GM12878 (cell line): ENCODE measurements at regions not wholly inside any gene's neighbourhood (a gene's known extent, or its start where the extent isn't known, plus 50 kb on each side); places are given as distances from the start of the nearest gene placed in this dataset.

Source experiments
- CHD2 ChIP-seq: IDR thresholded peaks from 2 replicates; pipeline ENCODE4 v1.6.1; 2011; ENCODE audit warnings: low read depth, low read length, improper control_type of control experiment, borderline replicate concordance
- ETV6 ChIP-seq, 2 experiments: fragments of 450-650 bp in 1 of 2; IDR thresholded peaks in 1 of 2; conservative IDR thresholded peaks in 1 of 2; 2 replicates each; pipeline ENCODE4 v1.6.1; 2014; ENCODE audit warnings: antibody characterized with exemption in 1 of 2, borderline replicate concordance in 1 of 2, low read depth in 1 of 2, mild to moderate bottlenecking in 1 of 2, moderate library complexity in 1 of 2
- LARP7 ChIP-seq: fragments of 450-650 bp; IDR thresholded peaks from 2 replicates; pipeline ENCODE4 v1.6.1; 2017; ENCODE audit warnings: mild to moderate bottlenecking
- POLR2A ChIP-seq: IDR thresholded peaks from 2 replicates; pipeline ENCODE4 v1.6.1; 2011; ENCODE audit warnings: low read depth, mild to moderate bottlenecking, low read length
- POLR2AphosphoS5 ChIP-seq: IDR thresholded peaks from 2 replicates; pipeline ENCODE4 v1.6.1; 2011; ENCODE audit warnings: mild to moderate bottlenecking, low read length, inconsistent platforms
- RCOR1 ChIP-seq: conservative IDR thresholded peaks from 2 replicates; pipeline ENCODE4 v1.6.1; 2012; ENCODE audit warnings: low read depth, low read length, improper control_type of control experiment
- SMAD1 ChIP-seq: fragments of 450-650 bp; IDR thresholded peaks from 2 replicates; pipeline ENCODE4 v1.6.1; 2018; ENCODE audit warnings: mild to moderate bottlenecking, low read depth; ENCODE audit not compliant: partially characterized antibody
- SUZ12 ChIP-seq: fragments of 200-600 bp; sonication (generic); IDR thresholded peaks from one replicate; pipeline ENCODE4 v1.6.1; 2018; ENCODE audit warnings: antibody characterized with exemption, mild to moderate bottlenecking; ENCODE audit not compliant: unreplicated experiment
- TF ChIP-seq, protein P1 (sequence below), 3 experiments: IDR thresholded peaks in 2 of 3; conservative IDR thresholded peaks in 1 of 3; 2 replicates each; pipeline ENCODE4 v1.5.1; 2011; ENCODE audit warnings: low read depth in 3 of 3, low read length in 3 of 3, mild to moderate bottlenecking in 3 of 3, control low read depth in 2 of 3, moderate library complexity in 2 of 3, inconsistent platforms in 1 of 3, mixed read lengths in 1 of 3; ENCODE audit not compliant: control insufficient read depth in 2 of 3, insufficient read depth in 1 of 3; ENCODE audit errors: extremely low read depth in 1 of 3
- TF ChIP-seq, protein P2 (sequence below): fragments of 150-350 bp; IDR thresholded peaks from 2 replicates; pipeline ENCODE4 v1.6.1; 2016; ENCODE audit warnings: low read depth, low read length
- TF ChIP-seq, protein P3 (sequence below): fragments of 450-650 bp; IDR thresholded peaks from 2 replicates; pipeline ENCODE4 v1.6.1; 2014; ENCODE audit warnings: mild to moderate bottlenecking

DNA sequence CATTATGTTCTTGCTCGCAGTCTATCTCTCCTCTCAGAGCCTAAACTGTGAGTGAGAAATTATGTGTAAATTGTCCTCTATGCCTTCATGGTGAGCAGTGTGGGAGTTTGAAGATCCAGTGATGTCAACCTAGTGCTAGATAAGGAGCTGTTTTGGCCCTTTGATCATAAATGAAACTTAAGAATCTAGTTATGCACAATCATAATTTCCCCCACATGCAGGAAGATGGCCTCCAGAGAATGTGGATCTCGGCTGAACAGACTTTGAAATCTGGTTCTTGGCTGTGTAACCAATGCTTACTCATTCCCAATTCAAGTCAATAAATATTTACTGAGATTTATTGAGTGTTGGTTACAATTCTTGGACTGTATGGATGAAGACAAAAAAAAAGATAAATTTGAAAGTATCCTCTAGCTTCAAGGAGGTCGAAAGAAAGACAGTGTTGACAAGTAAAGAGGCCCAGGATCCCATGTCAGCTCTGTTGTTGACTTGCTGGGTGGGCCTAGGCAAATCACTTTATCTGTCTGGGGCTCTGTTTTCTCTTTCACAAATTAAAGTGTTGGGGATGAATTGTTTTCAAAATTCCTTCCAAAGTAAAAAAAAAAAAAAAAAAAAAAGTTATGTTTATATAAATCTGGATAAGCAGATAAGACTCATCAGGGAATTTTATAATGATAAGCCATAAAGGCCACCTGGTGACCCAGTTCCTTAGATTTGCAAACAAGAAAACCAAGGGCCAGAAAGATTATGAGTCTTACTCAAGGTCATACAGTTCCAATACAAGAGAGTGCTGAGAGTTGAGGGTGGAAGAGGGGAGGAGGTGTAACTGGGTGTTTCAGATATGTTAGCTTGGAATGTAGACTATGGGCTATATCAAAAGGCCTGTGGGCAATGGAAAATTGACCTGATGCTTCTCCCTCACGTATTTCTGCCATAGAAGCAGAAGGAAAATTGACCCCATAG, 969.9 kb downstream of the KCNMA1 start:
- TF ChIP-seq, protein P1, sequence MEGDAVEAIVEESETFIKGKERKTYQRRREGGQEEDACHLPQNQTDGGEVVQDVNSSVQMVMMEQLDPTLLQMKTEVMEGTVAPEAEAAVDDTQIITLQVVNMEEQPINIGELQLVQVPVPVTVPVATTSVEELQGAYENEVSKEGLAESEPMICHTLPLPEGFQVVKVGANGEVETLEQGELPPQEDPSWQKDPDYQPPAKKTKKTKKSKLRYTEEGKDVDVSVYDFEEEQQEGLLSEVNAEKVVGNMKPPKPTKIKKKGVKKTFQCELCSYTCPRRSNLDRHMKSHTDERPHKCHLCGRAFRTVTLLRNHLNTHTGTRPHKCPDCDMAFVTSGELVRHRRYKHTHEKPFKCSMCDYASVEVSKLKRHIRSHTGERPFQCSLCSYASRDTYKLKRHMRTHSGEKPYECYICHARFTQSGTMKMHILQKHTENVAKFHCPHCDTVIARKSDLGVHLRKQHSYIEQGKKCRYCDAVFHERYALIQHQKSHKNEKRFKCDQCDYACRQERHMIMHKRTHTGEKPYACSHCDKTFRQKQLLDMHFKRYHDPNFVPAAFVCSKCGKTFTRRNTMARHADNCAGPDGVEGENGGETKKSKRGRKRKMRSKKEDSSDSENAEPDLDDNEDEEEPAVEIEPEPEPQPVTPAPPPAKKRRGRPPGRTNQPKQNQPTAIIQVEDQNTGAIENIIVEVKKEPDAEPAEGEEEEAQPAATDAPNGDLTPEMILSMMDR (IDR thresholded peaks at IDR 0.05 in 2 of 3, conservative IDR thresholded peaks at IDR 0.05 in 1 of 3; ENCODE audit: control insufficient read depth in 2 of 3, extremely low read depth in 1 of 3, insufficient read depth in 1 of 3, low read depth in 3 of 3, low read length in 3 of 3): no peak
- TF ChIP-seq POLR2AphosphoS5 (no peak), SMAD1 (no peak), ETV6 (conservative IDR thresholded peaks at IDR 0.05 in 1 of 2, IDR thresholded peaks at IDR 0.05 in 1 of 2; ENCODE audit: borderline replicate concordance in 1 of 2, low read depth in 1 of 2) (no peak), LARP7 (no peak), SUZ12 (no peak), POLR2A (no peak), CHD2 (no peak), RCOR1 (no peak)
- TF ChIP-seq, protein P2, sequence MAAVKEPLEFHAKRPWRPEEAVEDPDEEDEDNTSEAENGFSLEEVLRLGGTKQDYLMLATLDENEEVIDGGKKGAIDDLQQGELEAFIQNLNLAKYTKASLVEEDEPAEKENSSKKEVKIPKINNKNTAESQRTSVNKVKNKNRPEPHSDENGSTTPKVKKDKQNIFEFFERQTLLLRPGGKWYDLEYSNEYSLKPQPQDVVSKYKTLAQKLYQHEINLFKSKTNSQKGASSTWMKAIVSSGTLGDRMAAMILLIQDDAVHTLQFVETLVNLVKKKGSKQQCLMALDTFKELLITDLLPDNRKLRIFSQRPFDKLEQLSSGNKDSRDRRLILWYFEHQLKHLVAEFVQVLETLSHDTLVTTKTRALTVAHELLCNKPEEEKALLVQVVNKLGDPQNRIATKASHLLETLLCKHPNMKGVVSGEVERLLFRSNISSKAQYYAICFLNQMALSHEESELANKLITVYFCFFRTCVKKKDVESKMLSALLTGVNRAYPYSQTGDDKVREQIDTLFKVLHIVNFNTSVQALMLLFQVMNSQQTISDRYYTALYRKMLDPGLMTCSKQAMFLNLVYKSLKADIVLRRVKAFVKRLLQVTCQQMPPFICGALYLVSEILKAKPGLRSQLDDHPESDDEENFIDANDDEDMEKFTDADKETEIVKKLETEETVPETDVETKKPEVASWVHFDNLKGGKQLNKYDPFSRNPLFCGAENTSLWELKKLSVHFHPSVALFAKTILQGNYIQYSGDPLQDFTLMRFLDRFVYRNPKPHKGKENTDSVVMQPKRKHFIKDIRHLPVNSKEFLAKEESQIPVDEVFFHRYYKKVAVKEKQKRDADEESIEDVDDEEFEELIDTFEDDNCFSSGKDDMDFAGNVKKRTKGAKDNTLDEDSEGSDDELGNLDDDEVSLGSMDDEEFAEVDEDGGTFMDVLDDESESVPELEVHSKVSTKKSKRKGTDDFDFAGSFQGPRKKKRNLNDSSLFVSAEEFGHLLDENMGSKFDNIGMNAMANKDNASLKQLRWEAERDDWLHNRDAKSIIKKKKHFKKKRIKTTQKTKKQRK: no peak
- TF ChIP-seq, protein P3, sequence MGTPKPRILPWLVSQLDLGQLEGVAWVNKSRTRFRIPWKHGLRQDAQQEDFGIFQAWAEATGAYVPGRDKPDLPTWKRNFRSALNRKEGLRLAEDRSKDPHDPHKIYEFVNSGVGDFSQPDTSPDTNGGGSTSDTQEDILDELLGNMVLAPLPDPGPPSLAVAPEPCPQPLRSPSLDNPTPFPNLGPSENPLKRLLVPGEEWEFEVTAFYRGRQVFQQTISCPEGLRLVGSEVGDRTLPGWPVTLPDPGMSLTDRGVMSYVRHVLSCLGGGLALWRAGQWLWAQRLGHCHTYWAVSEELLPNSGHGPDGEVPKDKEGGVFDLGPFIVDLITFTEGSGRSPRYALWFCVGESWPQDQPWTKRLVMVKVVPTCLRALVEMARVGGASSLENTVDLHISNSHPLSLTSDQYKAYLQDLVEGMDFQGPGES: no peak
